ENCODE measurements at regions not wholly inside any gene's neighbourhood (a gene's known extent, or its start where the extent isn't known, plus 50 kb on each side); places are given as distances from the start of the nearest gene placed in this dataset.
"Not testable (repeated sequence)": the region's sequence is repeated elsewhere in the genome, so short reads cannot be mapped to it uniquely, and the experiment has no call there.

DNA sequence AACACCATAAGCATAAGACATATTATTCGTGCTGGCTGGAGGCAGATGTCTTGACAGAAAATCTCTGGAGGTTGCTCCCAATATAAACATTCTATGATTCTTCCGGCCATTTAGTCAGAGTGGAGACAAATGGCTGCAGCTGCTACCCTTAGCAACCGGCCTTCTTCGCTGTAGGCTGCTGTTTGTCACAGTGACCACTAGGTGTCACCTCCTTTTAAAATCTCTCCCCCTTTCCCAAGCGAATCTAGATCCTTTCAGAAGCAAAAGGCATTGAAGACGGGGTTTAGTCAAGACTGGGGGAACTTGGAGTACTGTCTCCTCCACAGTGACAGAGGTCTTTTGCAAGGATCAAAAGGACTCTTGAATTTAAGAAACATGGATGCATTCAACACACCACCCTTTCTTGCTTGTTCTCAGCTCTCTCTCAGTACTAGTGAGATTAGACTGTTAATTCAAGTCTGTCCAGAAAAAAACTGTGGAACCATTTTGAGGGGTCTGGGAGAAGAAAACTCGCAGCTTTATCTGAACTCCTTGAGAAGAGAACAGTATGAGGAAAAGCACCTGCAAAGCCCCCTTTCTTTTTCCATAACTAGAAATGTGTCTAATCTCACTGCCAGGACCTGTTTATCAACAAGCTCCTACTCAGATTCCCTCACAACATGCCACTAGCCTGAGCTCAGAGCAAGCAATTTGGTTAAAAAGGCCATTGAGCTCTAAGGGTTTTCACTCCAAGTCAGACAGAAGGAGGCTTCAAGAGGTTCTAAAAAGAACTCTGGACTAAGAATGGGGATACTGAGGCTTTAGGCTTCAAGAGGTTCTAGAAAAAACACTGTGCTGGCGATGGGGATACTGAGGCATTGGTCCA lies 408.3 kb upstream of the PLXNA2 start:
- DNase-seq: peak; percentile 1 to 15

- DNase-seq: no peak
These were observed 409.2 kb upstream of the PLXNA2 start for GRCh38 chr1:208653426-208653825.

GRCh38 chr1:208654241-208654640 lies 410.1 kb upstream of the PLXNA2 start:
- DNase-seq: no peak

DNA sequence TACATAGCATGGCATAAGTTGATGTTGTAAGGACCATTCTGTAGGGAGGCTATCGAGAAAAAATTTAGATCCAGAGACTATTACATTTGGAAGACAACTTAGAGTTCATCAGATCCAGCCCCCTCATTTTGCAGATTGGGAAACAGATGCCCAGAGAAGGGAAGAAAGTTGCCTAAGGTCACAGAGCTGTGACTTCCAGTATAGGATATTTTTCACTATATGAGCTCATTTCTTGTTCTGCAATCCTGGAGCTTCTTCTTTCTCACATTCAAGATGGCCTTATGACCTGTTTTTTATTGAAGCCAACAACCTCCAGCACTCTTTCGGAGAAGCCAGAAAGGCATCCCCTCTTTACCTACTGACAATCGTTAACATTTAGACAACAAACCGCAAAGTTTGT lies 421.8 kb upstream of the PLXNA2 start:
- DNase-seq: no peak

GRCh38 chr1:208668991-208669390 lies 424.8 kb upstream of the PLXNA2 start:
- DNase-seq: no peak

DNA sequence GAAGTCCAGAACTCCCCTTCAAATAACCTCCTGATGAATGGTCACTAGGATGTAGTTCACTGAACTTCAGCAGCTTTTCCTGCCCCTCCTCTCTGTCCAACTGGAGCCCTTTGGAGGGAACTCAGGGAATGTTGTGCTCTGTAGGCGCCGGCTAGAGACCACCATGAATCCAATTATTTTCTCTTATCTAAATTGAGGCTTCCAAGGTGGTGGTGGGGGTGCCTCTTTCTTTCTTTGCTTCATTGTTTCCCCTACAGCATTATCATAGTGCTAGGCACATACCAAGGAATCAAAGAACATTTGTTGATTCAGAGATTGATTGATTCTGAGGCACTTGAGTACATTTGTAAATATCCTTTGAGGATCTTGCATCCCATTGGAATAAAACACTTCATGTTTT lies 426.6 kb upstream of the PLXNA2 start:
- no peak for DNase-seq

DNA sequence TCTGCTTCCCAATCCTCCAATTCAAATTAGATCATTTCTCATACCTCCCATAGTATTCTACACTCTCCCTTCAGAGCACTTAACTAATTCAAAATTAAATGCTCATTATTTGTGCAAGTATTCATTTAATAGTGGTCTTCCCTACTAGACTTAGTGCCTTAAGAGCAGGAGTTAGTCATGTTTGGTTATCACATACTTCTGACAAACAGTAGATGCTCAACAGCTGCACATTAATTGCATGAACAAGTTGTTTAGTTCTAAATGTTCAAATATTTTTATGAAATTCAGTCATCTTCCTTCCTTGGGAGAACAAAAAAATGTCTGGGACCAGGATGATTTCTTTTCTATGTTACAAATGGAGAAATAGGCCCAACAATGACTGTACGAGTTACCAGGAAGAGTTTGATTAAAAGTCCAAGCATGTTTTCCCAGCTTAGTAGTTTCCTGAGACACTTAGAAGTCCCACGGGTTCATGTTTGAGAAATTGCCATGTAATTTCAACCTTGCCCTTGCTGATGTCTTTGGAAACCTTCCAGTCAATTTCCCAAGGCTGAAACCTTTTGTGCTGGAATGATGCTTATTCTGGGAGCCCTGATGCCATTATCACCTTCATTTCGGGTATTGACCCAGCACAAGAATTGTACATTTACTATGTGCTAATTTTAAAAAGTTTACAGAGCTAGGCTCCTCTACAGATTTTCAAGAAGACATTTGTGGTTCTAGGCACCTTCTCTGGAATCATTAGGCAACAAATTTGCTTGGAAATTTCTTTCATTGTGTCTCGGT lies 437.9 kb upstream of the PLXNA2 start:
- DNase-seq: no peak

GRCh38 chr1:208682664-208683013 lies 438.5 kb upstream of the PLXNA2 start:
- DNase-seq: no peak

- DNase-seq: no peak
These were observed 439.0 kb upstream of the PLXNA2 start for GRCh38 chr1:208683141-208683540.

- no peak for DNase-seq
These were observed 440.0 kb upstream of the PLXNA2 start for GRCh38 chr1:208684192-208684591.

GRCh38 chr1:208686592-208686991 lies 442.4 kb upstream of the PLXNA2 start:
- no peak for DNase-seq

GRCh38 chr1:208688656-208689315 lies 444.6 kb upstream of the PLXNA2 start:
- no peak for DNase-seq

DNA sequence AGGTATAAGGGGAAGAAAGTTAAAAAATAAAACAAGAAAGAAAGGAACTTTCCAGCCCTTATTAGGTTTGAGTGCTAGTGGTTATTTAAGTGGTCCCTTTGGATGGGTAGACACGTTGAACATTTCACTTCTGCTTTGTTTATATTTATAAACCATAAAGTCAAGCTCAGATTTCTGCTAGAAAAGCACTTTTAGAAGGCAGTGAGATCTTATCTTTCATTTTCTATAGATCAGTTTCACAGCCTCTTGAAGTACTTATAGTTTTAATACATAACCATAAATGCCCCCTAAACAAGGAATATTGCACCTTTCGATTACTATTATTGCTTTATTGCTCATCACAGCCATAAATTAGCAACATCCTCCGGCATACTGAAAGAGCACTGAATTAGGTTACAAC lies 446.8 kb upstream of the PLXNA2 start:
- DNase-seq: no peak

- DNase-seq: no peak
These were observed 465.8 kb upstream of the PLXNA2 start for GRCh38 chr1:208709981-208710380.

DNA sequence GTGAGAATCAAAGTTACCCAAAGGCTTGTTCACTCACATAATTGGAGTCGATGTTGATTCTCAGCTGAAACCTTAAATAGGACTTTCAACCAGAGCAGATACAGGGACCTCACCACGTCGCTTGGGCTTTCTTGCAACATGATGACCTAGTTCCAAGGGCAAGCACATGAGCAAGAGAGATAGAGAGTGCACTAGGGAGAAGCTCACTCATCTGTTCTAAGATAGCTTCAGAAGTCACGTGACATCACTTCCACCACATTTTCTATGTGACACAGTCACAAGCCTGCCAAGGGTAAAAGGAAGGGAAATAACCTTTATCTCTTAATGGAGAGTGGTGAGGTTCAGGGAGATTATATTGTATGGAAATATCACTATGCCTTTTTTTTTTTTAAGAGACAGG lies 470.1 kb upstream of the PLXNA2 start:
- no peak for DNase-seq

DNA sequence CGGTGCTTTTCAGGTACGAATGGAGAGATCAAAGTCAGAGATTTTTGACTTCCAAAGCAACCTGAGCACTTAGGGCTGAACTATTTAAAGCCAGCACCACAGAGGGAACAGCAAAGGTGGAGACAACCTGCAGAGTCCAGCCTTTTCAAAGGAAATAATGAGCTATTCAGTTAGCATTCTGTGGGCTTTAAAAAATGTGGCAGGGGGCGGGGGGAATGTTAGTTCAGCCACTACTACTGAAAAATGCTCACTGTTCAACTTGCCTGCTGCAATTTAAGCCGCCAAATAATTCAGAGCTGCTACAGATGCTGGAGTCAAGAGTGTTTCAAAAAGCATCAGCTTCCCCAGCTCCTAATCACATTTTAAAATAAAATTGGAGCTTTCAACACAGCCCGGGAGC lies 473.3 kb upstream of the PLXNA2 start:
- DNase-seq: no peak

- no peak for DNase-seq
These were observed 478.4 kb upstream of the PLXNA2 start for GRCh38 chr1:208722592-208722991.

GRCh38 chr1:208724079-208724478 lies 479.9 kb upstream of the PLXNA2 start:
- no peak for DNase-seq

GRCh38 chr1:208728815-208729214 lies 484.6 kb upstream of the PLXNA2 start:
- no peak for DNase-seq

- no peak for DNase-seq
These were observed 488.0 kb upstream of the PLXNA2 start for GRCh38 chr1:208731981-208732821.

- DNase-seq: no peak
These were observed 493.0 kb upstream of the PLXNA2 start for GRCh38 chr1:208737161-208737560.

GRCh38 chr1:208737922-208738321 lies 493.7 kb upstream of the PLXNA2 start:
- no peak for DNase-seq

- DNase-seq: not testable (repeated sequence)
These were observed 495.5 kb upstream of the PLXNA2 start for GRCh38 chr1:208739636-208740035.
